ENCODE measurements at regions not wholly inside any gene's neighbourhood (a gene's known extent, or its start where the extent isn't known, plus 50 kb on each side); places are given as distances from the start of the nearest gene placed in this dataset.

- no peak for FAIRE-seq
- no peak for DNase-seq (ENCODE audit: insufficient read length, low spot score)
- no peak for TF ChIP-seq POLR2AphosphoS5 (IDR thresholded peaks at IDR 0.05; ENCODE audit: low read depth, low read length)
- no peak for TF ChIP-seq POLR2A (IDR thresholded peaks at IDR 0.05; ENCODE audit: low read depth, low read length)
- TF ChIP-seq SPI1 (IDR thresholded peaks at IDR 0.05; ENCODE audit: low read depth, low read length) = no peak
- no peak for TF ChIP-seq TAF1 (IDR thresholded peaks at IDR 0.05; ENCODE audit: low read depth, low read length)
- no peak for TF ChIP-seq POU2F2 (IDR thresholded peaks at IDR 0.05; ENCODE audit: low read depth, low read length)
- no peak for TF ChIP-seq PAX5 (IDR thresholded peaks at IDR 0.05; ENCODE audit: insufficient read depth, low read length, severe bottlenecking)
Measured at GRCh38 chr12:58602736-58603135, 317.6 kb downstream of the LRIG3 start.

DNA sequence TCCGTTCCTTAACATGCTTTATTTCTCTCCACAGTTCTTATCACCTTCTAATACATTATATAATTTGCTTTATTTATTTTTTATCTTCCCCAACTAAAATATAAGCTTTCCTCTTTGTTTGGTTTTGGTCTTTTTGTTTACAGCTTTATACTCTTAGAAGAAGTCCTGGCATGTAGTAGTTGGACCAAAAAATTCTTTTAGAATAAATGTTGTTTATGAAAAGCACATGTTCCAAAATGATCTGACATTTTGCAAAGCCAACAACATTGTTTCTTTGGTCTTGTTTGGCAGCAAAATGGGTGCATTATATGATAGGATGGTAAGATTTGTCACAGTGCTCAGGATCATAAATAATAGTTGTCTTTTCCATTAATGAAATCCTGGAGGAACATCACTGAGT, 312.5 kb downstream of the LRIG3 start:
- TF ChIP-seq POLR2AphosphoS5 (IDR thresholded peaks at IDR 0.05; ENCODE audit: low read depth, low read length) (no peak), SPI1 (IDR thresholded peaks at IDR 0.05; ENCODE audit: low read depth, low read length) (no peak), TAF1 (IDR thresholded peaks at IDR 0.05; ENCODE audit: low read depth, low read length) (no peak), PAX5 (IDR thresholded peaks at IDR 0.05; ENCODE audit: insufficient read depth, low read length, severe bottlenecking) (no peak), POU2F2 (IDR thresholded peaks at IDR 0.05; ENCODE audit: low read depth, low read length) (no peak), POLR2A (IDR thresholded peaks at IDR 0.05; ENCODE audit: low read depth, low read length) (no peak)

GRCh38 chr12:58608711-58609110, 311.6 kb downstream of the LRIG3 start:
- TF ChIP-seq PAX5 (IDR thresholded peaks at IDR 0.05; ENCODE audit: insufficient read depth, low read length, severe bottlenecking) (no peak), TAF1 (IDR thresholded peaks at IDR 0.05; ENCODE audit: low read depth, low read length) (no peak), POU2F2 (IDR thresholded peaks at IDR 0.05; ENCODE audit: low read depth, low read length) (no peak), SPI1 (IDR thresholded peaks at IDR 0.05; ENCODE audit: low read depth, low read length) (no peak), POLR2A (IDR thresholded peaks at IDR 0.05; ENCODE audit: low read depth, low read length) (no peak), POLR2AphosphoS5 (IDR thresholded peaks at IDR 0.05; ENCODE audit: low read depth, low read length) (no peak)
- no peak for FAIRE-seq
- no peak for DNase-seq (ENCODE audit: insufficient read length, low spot score)

More for the DNA sequence above, 312.5 kb downstream of the LRIG3 start:
- FAIRE-seq (no peak), DNase-seq (ENCODE audit: insufficient read length, low spot score) (no peak)

DNA sequence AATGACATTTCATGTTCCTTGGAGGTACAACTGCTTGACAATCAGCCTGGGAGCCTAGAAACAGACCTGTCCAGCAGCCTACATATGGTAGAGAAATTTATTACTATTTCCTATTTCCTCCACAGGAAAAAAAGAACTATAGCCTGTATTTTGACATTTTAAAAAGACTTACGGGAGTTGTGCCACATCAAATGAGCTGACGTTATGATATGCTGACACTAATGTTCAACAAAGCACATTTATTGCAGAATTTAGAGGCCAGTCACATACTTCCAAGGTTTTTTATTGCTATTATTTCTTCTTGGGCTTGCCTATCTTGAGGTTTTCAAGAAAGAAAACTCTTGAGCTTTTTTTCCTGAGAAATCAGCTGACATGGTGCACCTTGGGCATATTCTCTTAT, 305.3 kb downstream of the LRIG3 start:
- no peak for FAIRE-seq

GRCh38 chr12:58615576-58615975, 304.7 kb downstream of the LRIG3 start:
- TF ChIP-seq POLR2A (IDR thresholded peaks at IDR 0.05; ENCODE audit: low read depth, low read length) (no peak), POU2F2 (IDR thresholded peaks at IDR 0.05; ENCODE audit: low read depth, low read length) (no peak), POLR2AphosphoS5 (IDR thresholded peaks at IDR 0.05; ENCODE audit: low read depth, low read length) (no peak), PAX5 (IDR thresholded peaks at IDR 0.05; ENCODE audit: insufficient read depth, low read length, severe bottlenecking) (no peak), SPI1 (IDR thresholded peaks at IDR 0.05; ENCODE audit: low read depth, low read length) (no peak), TAF1 (IDR thresholded peaks at IDR 0.05; ENCODE audit: low read depth, low read length) (no peak)
- DNase-seq (ENCODE audit: insufficient read length, low spot score) = no peak
- FAIRE-seq = no peak

More for the DNA sequence above, 305.3 kb downstream of the LRIG3 start:
- no peak for DNase-seq (ENCODE audit: insufficient read length, low spot score)
- TF ChIP-seq TAF1 (IDR thresholded peaks at IDR 0.05; ENCODE audit: low read depth, low read length) (no peak), POLR2AphosphoS5 (IDR thresholded peaks at IDR 0.05; ENCODE audit: low read depth, low read length) (no peak), PAX5 (IDR thresholded peaks at IDR 0.05; ENCODE audit: insufficient read depth, low read length, severe bottlenecking) (no peak), POU2F2 (IDR thresholded peaks at IDR 0.05; ENCODE audit: low read depth, low read length) (no peak), POLR2A (IDR thresholded peaks at IDR 0.05; ENCODE audit: low read depth, low read length) (no peak), SPI1 (IDR thresholded peaks at IDR 0.05; ENCODE audit: low read depth, low read length) (no peak)

DNA sequence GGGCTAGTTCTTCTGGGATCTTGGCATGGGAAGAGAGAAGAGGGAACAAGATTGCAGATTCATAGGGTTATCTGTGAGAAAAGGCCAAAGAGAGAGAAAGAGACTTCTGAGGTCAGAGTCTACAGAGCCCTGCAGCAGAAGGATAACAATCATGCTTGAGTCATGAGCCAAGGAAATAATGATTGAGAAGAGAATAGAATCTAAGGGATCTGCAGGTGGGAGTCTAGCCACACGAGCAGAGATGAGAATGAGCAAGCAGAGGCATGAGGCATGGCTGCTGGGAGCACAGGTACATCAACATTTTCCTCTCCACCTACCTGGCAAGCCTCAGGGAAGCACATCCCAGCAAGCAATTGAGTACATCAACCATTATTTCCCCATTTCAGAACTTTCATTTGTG, 303.7 kb downstream of the LRIG3 start:
- TF ChIP-seq TAF1 (IDR thresholded peaks at IDR 0.05; ENCODE audit: low read depth, low read length) = no peak
- no peak for TF ChIP-seq SPI1 (IDR thresholded peaks at IDR 0.05; ENCODE audit: low read depth, low read length)
- no peak for TF ChIP-seq POU2F2 (IDR thresholded peaks at IDR 0.05; ENCODE audit: low read depth, low read length)
- TF ChIP-seq POLR2A (IDR thresholded peaks at IDR 0.05; ENCODE audit: low read depth, low read length) = no peak
- no peak for TF ChIP-seq POLR2AphosphoS5 (IDR thresholded peaks at IDR 0.05; ENCODE audit: low read depth, low read length)
- no peak for TF ChIP-seq PAX5 (IDR thresholded peaks at IDR 0.05; ENCODE audit: insufficient read depth, low read length, severe bottlenecking)
- DNase-seq (ENCODE audit: insufficient read length, low spot score) (no peak), FAIRE-seq (no peak)

- no peak for TF ChIP-seq TAF1 (IDR thresholded peaks at IDR 0.05; ENCODE audit: low read depth, low read length)
- TF ChIP-seq POU2F2 (IDR thresholded peaks at IDR 0.05; ENCODE audit: low read depth, low read length) = no peak
- no peak for TF ChIP-seq POLR2A (IDR thresholded peaks at IDR 0.05; ENCODE audit: low read depth, low read length)
- TF ChIP-seq SPI1 (IDR thresholded peaks at IDR 0.05; ENCODE audit: low read depth, low read length) = no peak
- TF ChIP-seq POLR2AphosphoS5 (IDR thresholded peaks at IDR 0.05; ENCODE audit: low read depth, low read length) = no peak
- no peak for TF ChIP-seq PAX5 (IDR thresholded peaks at IDR 0.05; ENCODE audit: insufficient read depth, low read length, severe bottlenecking)
- no peak for FAIRE-seq
- DNase-seq (ENCODE audit: insufficient read length, low spot score) = no peak
Measured at GRCh38 chr12:58621126-58621525, 299.2 kb downstream of the LRIG3 start.

DNA sequence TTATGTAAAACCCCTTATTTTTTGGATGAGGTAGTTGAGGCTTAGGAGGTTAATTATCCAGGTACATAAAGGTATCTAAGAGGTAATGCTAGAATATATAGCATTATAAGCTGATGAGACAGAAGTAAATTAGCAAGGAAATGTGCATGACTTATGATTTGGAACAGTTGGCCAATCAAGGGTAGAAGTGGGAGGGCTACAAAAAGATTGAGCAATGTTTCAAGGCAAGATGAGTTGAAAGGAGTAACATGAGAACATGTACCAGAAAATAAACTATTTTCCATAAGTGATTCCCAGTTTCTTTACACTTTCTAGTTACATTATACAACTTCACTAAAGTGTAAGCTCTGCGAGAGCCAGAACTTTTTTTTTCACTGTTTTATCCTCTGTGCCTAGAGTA, 290.9 kb downstream of the LRIG3 start:
- TF ChIP-seq POLR2A (IDR thresholded peaks at IDR 0.05; ENCODE audit: low read depth, low read length) = no peak
- no peak for TF ChIP-seq SPI1 (IDR thresholded peaks at IDR 0.05; ENCODE audit: low read depth, low read length)
- TF ChIP-seq TAF1 (IDR thresholded peaks at IDR 0.05; ENCODE audit: low read depth, low read length) = no peak
- no peak for TF ChIP-seq POLR2AphosphoS5 (IDR thresholded peaks at IDR 0.05; ENCODE audit: low read depth, low read length)
- no peak for TF ChIP-seq POU2F2 (IDR thresholded peaks at IDR 0.05; ENCODE audit: low read depth, low read length)
- TF ChIP-seq PAX5 (IDR thresholded peaks at IDR 0.05; ENCODE audit: insufficient read depth, low read length, severe bottlenecking) = no peak
- DNase-seq (ENCODE audit: insufficient read length, low spot score) = no peak
- FAIRE-seq = no peak

DNA sequence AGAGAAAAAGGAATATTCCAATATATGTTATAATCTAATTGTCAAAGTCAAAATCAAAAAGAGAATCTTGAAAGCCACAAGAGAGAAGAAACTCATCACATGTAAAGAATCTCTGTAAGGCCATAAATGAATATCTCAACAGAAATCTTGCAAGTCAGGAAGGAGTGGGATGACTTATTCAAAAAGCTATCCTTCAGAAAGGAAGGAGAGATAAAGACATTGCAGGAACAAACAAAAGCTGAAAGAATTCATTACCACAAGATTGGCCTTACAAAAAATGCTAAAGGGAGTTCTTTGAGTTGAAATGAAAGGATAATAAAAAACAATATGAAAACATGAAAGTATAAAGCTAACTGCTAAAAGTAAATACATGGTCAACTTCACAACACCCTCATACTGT, 286.8 kb downstream of the LRIG3 start:
- DNase-seq (ENCODE audit: insufficient read length, low spot score) (no peak), FAIRE-seq (no peak)
- TF ChIP-seq PAX5 (IDR thresholded peaks at IDR 0.05; ENCODE audit: insufficient read depth, low read length, severe bottlenecking) (no peak), POLR2AphosphoS5 (IDR thresholded peaks at IDR 0.05; ENCODE audit: low read depth, low read length) (no peak), POU2F2 (IDR thresholded peaks at IDR 0.05; ENCODE audit: low read depth, low read length) (no peak), POLR2A (IDR thresholded peaks at IDR 0.05; ENCODE audit: low read depth, low read length) (no peak), SPI1 (IDR thresholded peaks at IDR 0.05; ENCODE audit: low read depth, low read length) (no peak), TAF1 (IDR thresholded peaks at IDR 0.05; ENCODE audit: low read depth, low read length) (no peak)
